ENCODE measurements at regions not wholly inside any gene's neighbourhood (a gene's known extent, or its start where the extent isn't known, plus 50 kb on each side); places are given as distances from the start of the nearest gene placed in this dataset.

GRCh38 chr6:48755315-48755714, 644.3 kb upstream of the PTCHD4 start:
- ATAC-seq: no peak
- DNase-seq (ENCODE audit: low spot score): no peak

DNA sequence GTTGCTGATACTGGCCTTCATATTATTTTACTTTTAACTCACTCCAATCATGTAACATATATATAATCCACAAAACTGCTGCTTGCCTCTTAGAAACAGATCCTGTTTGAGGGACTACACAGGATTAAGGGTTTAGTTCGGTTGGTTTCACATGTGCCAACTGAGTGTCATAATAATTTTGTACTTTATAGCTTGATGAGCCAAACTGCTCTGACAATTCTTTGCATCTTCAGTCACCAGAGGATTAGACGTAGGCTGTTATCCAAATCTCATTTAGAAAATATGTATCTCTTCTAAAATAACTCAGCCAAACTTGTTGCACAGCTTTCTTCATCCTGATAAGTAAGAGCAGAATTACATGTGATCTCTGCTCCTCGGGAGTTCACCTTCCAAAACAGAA, 643.6 kb upstream of the PTCHD4 start:
- no peak for ATAC-seq
- no peak for DNase-seq (ENCODE audit: low spot score)

GRCh38 chr6:48750861-48751260, 639.9 kb upstream of the PTCHD4 start:
- ATAC-seq (no peak), DNase-seq (ENCODE audit: low spot score) (no peak)

DNA sequence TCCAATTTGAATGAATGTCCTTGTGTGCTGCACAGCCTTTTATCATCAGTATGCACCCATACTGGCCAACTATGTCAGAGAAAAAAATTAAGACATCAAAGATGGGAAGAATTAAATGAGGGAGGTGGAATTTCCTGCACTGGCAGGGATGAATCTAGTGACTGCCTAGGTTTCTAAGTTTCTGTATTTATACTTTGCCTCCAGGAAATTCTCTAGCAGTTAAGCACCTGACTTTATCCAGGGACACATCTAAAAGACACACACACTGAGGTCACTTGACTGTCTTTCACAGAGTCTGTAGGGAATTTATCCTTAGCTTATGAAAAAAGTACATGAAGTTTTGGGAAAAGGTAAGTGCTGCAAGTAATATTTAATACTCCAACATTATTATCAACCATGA, 636.5 kb upstream of the PTCHD4 start:
- ATAC-seq: no peak
- no peak for DNase-seq (ENCODE audit: low spot score)

DNA sequence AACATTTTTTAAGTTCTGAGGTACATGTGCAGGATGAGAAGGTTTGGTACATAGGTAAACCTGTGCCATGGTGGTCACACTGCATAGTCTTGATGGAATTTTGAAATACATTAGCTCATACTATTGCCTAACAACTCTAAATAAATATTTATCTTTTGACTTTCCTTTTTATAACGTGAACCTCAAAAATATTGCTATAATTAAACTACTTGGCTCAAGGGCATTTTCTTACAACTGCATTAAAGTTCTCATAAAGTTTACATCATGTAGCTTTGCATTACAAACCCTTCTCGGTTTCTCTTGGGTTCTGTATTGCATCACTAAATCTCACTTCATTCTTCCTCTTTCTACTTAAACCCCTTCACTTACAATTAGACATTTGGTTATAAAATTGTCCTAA, 636.0 kb upstream of the PTCHD4 start:
- no peak for DNase-seq (ENCODE audit: low spot score)
- ATAC-seq: no peak

DNA sequence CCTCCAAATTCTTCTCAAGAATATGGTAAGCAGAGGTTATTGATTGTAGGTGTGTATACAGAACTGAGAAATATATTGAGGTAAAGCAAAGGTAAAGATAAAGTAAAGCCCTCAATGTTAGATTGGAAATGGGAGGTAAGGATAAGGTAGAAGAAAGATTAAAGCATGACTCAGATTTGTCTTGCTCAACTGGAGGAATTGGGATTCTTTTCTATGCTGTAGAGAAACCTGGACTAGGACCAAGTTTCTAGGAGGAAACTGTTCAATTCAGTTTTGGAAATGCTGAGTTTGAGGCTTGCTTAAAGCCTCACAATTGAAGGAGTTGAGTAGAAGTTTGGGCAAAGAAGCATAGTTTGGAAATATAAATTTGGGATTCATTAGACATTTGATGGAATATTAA, 634.0 kb upstream of the PTCHD4 start:
- no peak for DNase-seq (ENCODE audit: low spot score)
- ATAC-seq: no peak

DNA sequence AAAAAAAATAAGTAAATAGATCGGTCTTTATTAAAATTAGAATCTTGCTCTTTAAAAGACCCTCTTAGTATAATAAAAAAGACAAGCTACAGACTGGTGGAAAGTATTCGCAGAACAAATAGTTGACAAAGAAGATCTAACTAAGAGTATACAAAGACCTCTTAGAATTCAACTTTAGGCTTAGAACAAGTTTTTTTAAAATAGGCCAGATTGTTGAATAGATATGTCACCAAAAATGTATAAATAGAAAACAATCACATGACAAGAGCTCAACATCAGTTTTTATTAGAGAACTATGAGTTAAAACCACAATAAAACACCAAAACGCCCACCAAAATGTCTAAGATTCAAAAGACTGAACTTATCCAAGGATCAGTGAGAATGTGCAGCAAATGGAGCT, 632.7 kb upstream of the PTCHD4 start:
- DNase-seq (ENCODE audit: low spot score) (no peak), ATAC-seq (no peak)

DNA sequence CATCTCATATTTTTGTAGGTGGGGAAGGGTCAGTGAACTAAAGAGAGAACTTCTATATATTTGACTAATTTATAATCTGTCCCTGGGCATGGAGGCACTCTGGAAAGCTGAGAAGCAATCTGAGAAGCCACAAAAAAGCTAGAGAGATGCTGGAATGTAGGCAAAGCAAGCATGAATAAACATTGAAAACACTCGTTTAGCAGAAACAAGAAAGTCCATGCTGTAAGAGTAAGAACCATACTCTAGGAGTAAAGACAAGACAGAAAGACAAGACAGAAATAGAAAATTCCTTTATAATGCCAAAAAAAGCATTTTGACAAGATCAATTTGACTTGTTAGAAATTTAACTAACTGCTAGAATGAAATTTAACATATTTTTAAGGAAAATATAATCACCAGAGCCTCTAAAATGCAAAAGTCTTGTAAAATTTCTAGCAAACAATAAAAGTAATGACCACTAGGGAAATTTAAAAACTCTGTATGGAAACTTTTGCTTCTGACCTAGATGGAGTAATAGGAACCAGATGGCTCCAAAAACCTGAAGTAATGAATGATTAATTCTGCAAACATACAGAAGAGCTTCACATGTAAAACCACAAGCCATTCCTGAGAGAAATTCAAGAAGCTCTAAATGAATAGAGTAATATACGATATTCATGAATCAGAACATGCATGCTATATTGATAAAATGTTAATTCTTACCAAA, 625.7 kb upstream of the PTCHD4 start:
- no peak for ATAC-seq
- DNase-seq (ENCODE audit: low spot score): no peak

GRCh38 chr6:48735846-48736245, 624.8 kb upstream of the PTCHD4 start:
- ATAC-seq: no peak
- no peak for DNase-seq (ENCODE audit: low spot score)

- DNase-seq (ENCODE audit: low spot score) (no peak), ATAC-seq (no peak)
These were observed 622.6 kb upstream of the PTCHD4 start for GRCh38 chr6:48733581-48733980.

GRCh38 chr6:48714699-48715098, 603.7 kb upstream of the PTCHD4 start:
- ATAC-seq (no peak), DNase-seq (ENCODE audit: low spot score) (no peak)

GRCh38 chr6:48714250-48714649, 603.3 kb upstream of the PTCHD4 start:
- DNase-seq (ENCODE audit: low spot score): no peak
- ATAC-seq: no peak

DNA sequence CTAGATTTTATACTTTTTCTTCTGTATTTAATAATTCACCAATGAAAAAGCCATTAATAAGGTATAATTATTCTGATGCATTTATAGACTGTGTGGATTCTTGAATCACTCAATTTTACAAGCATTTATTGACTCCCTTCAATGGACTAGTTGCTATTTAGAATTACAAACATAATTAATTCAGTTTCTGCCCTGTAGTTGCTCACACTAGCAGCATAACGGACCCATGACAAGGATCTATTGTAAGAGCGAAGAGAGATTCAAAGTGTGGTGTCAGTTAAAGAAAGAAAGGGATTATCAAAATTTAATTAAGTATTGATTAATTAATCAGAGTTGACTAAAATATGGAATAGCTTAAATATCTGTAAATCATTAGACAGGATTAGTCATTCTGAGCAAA, 602.6 kb upstream of the PTCHD4 start:
- DNase-seq (ENCODE audit: low spot score) (no peak), ATAC-seq (no peak)

GRCh38 chr6:48706310-48706709, 595.3 kb upstream of the PTCHD4 start:
- no peak for DNase-seq (ENCODE audit: low spot score)
- ATAC-seq: no peak

DNA sequence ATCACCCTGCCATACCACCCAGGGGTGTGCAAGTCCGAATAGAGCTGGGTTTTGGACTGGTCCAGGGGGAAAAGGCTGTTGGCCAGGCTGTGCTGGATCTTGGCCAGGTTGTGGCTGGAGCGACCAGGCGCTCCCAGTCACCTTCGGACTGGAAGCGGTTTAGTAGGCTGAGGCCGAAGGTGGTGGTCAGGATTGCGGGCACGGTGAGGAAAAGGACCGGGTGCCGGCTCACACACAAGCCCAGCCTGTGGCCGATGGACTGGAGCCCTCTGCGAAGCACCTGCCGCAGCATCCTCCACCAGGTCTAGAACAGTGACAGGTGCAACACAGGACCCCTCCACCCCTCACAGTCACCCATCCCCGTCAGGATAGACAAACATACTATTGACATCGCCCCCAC, 590.6 kb upstream of the PTCHD4 start:
- no peak for DNase-seq (ENCODE audit: low spot score)
- no peak for ATAC-seq

DNA sequence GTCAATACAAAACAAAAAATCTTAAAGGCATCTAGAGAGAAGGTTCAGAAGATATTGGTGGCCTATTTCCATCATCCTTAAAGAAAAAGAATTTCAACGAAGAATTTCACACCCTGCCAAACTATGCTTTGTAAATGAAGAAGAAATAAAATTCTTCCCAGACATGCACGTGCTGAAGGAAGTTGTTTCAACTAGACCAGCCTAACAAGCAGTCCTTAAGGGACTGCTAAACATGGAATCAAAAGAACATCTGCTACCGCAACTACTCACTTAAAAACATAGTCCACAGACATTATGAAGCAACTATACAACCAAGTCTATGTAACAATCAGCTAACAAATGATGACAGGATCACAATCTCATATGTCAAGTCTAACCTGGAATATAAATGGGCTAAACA, 584.9 kb upstream of the PTCHD4 start:
- ATAC-seq: no peak

DNA sequence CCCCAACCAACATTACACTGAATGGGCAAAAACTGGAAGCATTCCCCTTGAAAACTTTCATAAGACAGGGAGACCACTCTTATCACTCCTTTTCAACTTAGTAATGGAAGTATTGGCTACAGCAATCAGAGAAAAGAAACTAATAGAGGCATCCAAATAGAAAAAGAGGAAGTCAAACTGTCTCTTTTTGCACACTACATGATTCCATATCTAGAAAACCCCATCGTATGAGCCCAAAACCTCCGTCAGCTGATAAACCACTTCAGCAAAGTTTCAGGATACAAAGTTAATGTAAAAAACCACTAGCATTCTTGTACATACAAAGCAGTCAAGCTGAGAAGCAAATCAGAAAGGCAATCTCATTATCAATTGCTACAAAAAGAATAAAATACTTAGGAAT, 580.4 kb upstream of the PTCHD4 start:
- DNase-seq (ENCODE audit: low spot score): no peak

More for the DNA sequence above, 584.9 kb upstream of the PTCHD4 start:
- no peak for DNase-seq (ENCODE audit: low spot score)

DNA sequence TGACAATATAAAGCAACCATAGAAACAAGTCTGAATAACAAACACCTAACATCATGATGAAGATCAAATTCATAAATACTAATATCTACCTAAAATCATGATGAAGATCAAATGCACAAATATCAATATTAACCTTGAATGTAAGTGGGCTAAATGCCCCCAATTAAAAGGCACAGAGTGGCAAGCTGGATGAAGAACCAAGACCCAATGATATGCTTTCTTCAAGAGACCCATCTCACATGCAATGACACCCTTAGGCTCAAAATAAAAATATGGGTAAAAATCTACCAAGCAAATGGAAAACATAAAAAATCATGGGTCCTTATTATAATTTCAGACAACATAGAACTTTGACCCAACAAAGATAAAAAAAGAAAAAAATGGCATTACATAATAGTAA, 578.5 kb upstream of the PTCHD4 start:
- DNase-seq (ENCODE audit: low spot score): no peak
- no peak for ATAC-seq

More for the DNA sequence above, 580.4 kb upstream of the PTCHD4 start:
- ATAC-seq: no peak

GRCh38 chr6:48678390-48678789, 567.4 kb upstream of the PTCHD4 start:
- ATAC-seq (no peak), DNase-seq (ENCODE audit: low spot score) (no peak)

GRCh38 chr6:48671505-48671904, 560.5 kb upstream of the PTCHD4 start:
- ATAC-seq (no peak), DNase-seq (ENCODE audit: low spot score) (no peak)

GRCh38 chr6:48670546-48670945, 559.5 kb upstream of the PTCHD4 start:
- no peak for DNase-seq (ENCODE audit: low spot score)
- ATAC-seq: no peak

DNA sequence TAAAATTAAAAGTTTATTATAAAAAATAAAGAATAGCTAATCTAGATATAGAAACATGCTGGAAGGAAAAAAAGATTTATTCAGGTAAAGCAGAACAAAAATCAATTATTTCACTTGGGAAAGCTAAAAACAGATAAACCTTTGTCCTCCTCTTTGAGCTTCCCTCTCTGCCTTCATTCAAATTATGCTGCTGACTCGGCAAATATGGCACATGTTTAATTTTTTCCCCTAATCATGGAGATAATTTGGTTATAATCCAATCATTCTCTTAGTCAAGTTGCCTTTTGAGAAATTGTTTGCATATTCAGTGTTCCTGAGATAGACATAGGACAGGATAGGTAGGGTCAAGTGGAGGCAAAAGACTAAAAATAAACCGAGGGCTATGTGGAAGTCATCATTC, 556.8 kb upstream of the PTCHD4 start:
- ATAC-seq: no peak
- no peak for DNase-seq (ENCODE audit: low spot score)

- DNase-seq (ENCODE audit: low spot score) (no peak), ATAC-seq (no peak)
These were observed 553.8 kb upstream of the PTCHD4 start for GRCh38 chr6:48664826-48665225.

All from left lobe of liver (tissue), 2 donors.